NT2/D1 (cell line): ENCODE measurements at regions not wholly inside any gene's neighbourhood (a gene's known extent, or its start where the extent isn't known, plus 50 kb on each side); places are given as distances from the start of the nearest gene placed in this dataset.

ENCODE experiments used
- DNase-seq: peaks from one replicate; pipeline ENCODE4 v3.0.0-alpha.2; 2011; ENCODE audit warnings: low read depth, low spot score
- H3K27me3 ChIP-seq: 2 replicates; pipeline ENCODE4 v1.6.0; 2011; ENCODE audit warnings: mild to moderate bottlenecking; ENCODE audit not compliant: insufficient read length, insufficient read depth
- H3K36me3 ChIP-seq: 2 replicates; pipeline ENCODE4 v1.6.1; 2011; ENCODE audit warnings: mild to moderate bottlenecking, low read length, mixed read lengths; ENCODE audit not compliant: insufficient read depth, insufficient read length
- H3K4me1 ChIP-seq: 2 replicates; pipeline ENCODE4 v1.5.1; 2011; ENCODE audit not compliant: insufficient read depth, insufficient read length
- H3K4me3 ChIP-seq: 2 replicates; pipeline ENCODE4 v1.5.1; 2011; ENCODE audit warnings: low read depth; ENCODE audit not compliant: insufficient read length
- H3K9ac ChIP-seq: 2 replicates; pipeline ENCODE4 v1.6.0; 2011; ENCODE audit warnings: low read depth; ENCODE audit not compliant: insufficient read length
- H3K9me3 ChIP-seq: 2 replicates; pipeline ENCODE4 v1.5.1; 2011; ENCODE audit warnings: mild to moderate bottlenecking, low read length; ENCODE audit not compliant: insufficient read depth
- SUZ12 ChIP-seq: IDR thresholded peaks from 2 replicates; pipeline ENCODE4 v1.6.1; 2011; ENCODE audit not compliant: insufficient read length, insufficient read depth; ENCODE audit errors: extremely low read depth
- YY1 ChIP-seq: IDR thresholded peaks from 2 replicates; pipeline ENCODE4 v1.6.1; 2011; ENCODE audit not compliant: insufficient read length, insufficient read depth
- ZNF274 ChIP-seq: IDR thresholded peaks from 2 replicates; pipeline ENCODE4 v1.6.1; 2011; ENCODE audit warnings: mild to moderate bottlenecking, low read depth, low read length

- Histone ChIP-seq H3K4me1 (no peaks in the 10 kb centered on the region), H3K27me3 (no peaks in the 10 kb centered on the region), H3K4me3 (no peak overlapping the region), H3K9me3 (no peaks in the 10 kb centered on the region), H3K9ac (no peak overlapping the region), H3K36me3 (no peaks in the 10 kb centered on the region)
- TF ChIP-seq YY1 (no peak), SUZ12 (no peak), ZNF274 (no peak)
- no peak for DNase-seq
These were observed 369.1 kb downstream of the ZNF521 start for GRCh38 chr18:24982831-24983230.

GRCh38 chr18:24983566-24984139, 368.3 kb downstream of the ZNF521 start:
- Histone ChIP-seq H3K27me3 (no peaks in the 10 kb centered on the region), H3K36me3 (no peaks in the 10 kb centered on the region), H3K9me3 (no peaks in the 10 kb centered on the region), H3K9ac (no peak overlapping the region), H3K4me3 (no peak overlapping the region), H3K4me1 (no peaks in the 10 kb centered on the region)
- no peak for TF ChIP-seq YY1
- TF ChIP-seq SUZ12, result no peak
- no peak for TF ChIP-seq ZNF274
- no peak for DNase-seq

- H3K36me3 ChIP-seq, result no peaks in the 10 kb centered on the region
- H3K9me3 ChIP-seq, result no peaks in the 10 kb centered on the region
- DNase-seq, result no peak
- H3K27me3 ChIP-seq, result no peaks in the 10 kb centered on the region
- H3K4me3 ChIP-seq, result no peak overlapping the region
- TF ChIP-seq YY1 (no peak), ZNF274 (no peak), SUZ12 (no peak)
- H3K9ac ChIP-seq, result no peak overlapping the region
- H3K4me1 ChIP-seq, result no peaks in the 10 kb centered on the region
These were observed 366.4 kb downstream of the ZNF521 start for GRCh38 chr18:24985586-24985985.

GRCh38 chr18:24986666-24987302, 365.2 kb downstream of the ZNF521 start:
- H3K4me1 ChIP-seq, result no peaks in the 10 kb centered on the region
- no peaks in the 10 kb centered on the region for H3K27me3 ChIP-seq
- no peaks in the 10 kb centered on the region for H3K9me3 ChIP-seq
- no peak for DNase-seq
- no peak overlapping the region for H3K9ac ChIP-seq
- no peaks in the 10 kb centered on the region for H3K36me3 ChIP-seq
- TF ChIP-seq YY1 (no peak), SUZ12 (no peak), ZNF274 (no peak)
- H3K4me3 ChIP-seq, result no peak overlapping the region

GRCh38 chr18:24987303-24988252, 364.4 kb downstream of the ZNF521 start:
- TF ChIP-seq YY1 (no peak), SUZ12 (no peak), ZNF274 (no peak)
- no peak overlapping the region for H3K9ac ChIP-seq
- no peaks in the 10 kb centered on the region for H3K27me3 ChIP-seq
- no peak overlapping the region for H3K4me3 ChIP-seq
- no peak for DNase-seq
- H3K36me3 ChIP-seq, result no peaks in the 10 kb centered on the region
- no peaks in the 10 kb centered on the region for H3K9me3 ChIP-seq
- no peaks in the 10 kb centered on the region for H3K4me1 ChIP-seq

GRCh38 chr18:24988253-24988840, 363.6 kb downstream of the ZNF521 start:
- no peak overlapping the region for H3K9ac ChIP-seq
- H3K36me3 ChIP-seq, result no peaks in the 10 kb centered on the region
- H3K4me1 ChIP-seq, result no peaks in the 10 kb centered on the region
- no peaks in the 10 kb centered on the region for H3K9me3 ChIP-seq
- H3K4me3 ChIP-seq, result no peak overlapping the region
- no peaks in the 10 kb centered on the region for H3K27me3 ChIP-seq
- no peak for DNase-seq
- TF ChIP-seq YY1 (no peak), SUZ12 (no peak), ZNF274 (no peak)
